Muscle of arm (tissue), 1 donor: ENCODE measurements at regions not wholly inside any gene's neighbourhood (a gene's known extent, or its start where the extent isn't known, plus 50 kb on each side); places are given as distances from the start of the nearest gene placed in this dataset.
"Not testable (repeated sequence)": the region's sequence is repeated elsewhere in the genome, so short reads cannot be mapped to it uniquely, and the experiment has no call there.

ENCODE experiments used
- DNase-seq: peaks from one replicate; pipeline ENCODE4 v3.0.0-alpha.2; 2013

DNA sequence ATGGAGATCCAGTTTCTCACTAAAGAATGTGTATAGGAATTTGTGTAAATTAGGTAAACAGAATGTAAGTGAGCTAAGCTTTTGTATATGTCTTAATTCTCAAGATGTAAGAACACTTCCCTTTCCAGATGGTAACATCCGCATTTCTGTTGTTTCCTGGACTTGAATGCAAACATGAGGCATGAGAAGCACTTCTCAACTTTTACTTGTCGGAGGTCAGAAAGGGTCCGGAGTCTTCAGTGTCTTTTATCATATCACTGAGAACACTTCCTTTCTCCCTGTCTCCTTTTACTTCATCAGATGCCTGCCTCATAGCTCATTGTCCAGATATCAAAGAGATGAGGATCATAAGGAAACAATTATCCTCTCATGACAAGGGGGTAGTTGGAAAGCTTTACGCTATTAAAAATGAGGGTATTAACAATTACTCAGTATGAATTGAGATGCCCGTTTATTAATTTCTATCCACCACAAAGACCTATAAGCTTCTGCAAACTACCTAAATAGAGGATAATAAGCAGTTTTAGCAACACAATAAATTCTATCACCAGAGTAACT is 214.1 kb upstream of the FLRT2 start:
- no peak for DNase-seq

DNA sequence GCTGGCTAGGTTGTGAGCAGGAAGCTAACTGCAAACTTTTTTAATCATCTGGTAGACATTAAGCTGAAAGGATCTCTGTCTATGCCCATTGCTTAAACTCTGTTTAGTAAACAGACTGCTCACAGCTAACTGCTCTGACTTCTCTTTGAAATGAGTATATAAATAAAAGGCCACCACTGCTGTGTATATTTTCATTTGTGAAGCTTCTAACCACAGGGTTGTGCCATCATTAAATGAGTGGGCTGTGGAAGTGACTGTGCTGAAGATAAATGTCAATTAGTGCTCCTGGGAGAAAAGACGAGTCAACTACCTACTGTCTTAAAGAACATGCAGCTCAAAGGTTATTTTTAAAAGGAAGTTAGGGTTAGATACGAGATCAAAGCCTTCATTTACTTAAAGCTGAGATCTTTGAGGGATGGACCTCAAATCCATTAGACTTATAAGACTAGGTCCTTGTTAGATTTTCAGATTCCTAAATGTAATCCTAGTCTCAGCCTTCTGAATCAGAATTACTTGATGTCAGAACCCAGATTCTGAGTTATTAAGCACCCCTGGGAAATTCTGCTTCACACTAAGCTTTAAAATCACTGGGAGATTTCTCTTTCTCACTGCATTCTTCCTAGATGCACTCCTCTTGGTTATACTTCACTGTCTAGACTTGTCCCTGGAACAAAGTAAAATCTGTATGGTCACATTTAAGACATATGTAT is 213.1 kb upstream of the FLRT2 start:
- no peak for DNase-seq

DNA sequence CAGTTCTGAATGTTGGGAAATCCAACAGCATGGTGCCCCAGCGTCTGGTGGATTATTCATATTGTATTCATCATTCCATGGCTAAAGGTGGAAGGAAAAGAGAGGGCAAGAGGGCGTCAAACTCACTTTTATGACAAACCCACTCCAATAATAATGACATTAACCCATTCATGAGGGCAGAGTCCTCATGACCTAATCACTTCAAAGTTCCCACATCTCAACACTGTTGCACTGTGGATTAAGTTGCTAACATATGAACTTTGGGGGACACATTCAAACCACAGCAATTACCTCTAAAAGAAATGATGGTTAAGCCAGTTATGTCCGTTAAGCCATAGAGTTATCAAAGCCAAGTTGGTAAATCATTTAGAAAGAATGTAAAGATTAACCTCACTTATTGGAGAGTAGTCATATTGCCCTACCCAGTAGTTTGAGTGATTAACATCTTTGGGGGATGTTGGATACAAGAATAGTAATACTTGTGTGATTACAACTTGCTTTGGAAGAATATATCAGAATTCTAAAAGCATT is 212.4 kb upstream of the FLRT2 start:
- no peak for DNase-seq

DNA sequence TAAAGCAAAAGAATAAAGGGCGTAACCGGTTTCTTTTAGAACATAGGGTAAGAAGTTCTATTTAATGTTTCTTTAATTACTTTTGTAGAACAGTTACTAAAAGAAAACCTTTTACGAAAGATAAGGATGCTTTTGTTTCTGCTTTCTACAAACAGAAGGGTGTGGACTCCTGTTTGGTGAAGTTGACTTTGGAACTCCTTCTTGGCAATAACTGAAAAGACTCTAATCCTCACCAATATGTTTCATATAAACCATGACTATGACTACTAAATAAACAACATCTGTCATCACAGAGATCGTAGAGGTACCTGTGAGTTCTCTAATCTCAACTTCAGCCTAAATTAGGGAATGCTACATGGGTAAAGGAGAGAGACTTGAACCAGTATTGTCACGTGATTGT is 210.8 kb upstream of the FLRT2 start:
- no peak for DNase-seq

DNA sequence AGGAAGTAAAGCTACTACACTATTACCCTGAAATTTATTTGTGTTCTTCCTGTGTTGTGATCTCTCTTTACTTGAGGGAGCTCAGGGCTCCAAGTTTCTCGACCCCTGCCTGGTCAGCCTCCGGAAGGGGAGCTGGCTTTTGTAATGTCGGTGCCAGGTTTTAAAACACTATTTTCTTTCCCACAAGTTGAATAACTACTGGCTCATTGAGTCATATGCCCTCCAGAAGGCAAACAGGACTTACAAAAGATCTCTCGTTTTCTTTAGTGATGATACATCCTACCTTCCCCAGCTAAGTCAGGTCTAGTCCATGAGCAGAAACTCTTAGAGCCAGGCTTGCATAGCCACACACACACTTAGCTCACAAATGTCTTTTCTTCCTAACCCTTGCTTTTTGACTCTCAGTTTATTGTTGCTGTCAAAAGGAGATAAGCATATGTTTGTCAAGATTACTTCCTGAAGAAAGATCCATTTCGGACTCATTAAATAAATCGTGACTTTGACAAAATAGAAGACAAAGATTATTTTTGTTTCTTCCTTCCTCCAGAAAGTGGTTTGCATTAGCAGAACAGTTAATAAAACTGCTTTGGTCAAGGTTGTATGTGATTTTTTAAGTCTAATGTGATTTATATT is 209.8 kb upstream of the FLRT2 start:
- DNase-seq = no peak

DNA sequence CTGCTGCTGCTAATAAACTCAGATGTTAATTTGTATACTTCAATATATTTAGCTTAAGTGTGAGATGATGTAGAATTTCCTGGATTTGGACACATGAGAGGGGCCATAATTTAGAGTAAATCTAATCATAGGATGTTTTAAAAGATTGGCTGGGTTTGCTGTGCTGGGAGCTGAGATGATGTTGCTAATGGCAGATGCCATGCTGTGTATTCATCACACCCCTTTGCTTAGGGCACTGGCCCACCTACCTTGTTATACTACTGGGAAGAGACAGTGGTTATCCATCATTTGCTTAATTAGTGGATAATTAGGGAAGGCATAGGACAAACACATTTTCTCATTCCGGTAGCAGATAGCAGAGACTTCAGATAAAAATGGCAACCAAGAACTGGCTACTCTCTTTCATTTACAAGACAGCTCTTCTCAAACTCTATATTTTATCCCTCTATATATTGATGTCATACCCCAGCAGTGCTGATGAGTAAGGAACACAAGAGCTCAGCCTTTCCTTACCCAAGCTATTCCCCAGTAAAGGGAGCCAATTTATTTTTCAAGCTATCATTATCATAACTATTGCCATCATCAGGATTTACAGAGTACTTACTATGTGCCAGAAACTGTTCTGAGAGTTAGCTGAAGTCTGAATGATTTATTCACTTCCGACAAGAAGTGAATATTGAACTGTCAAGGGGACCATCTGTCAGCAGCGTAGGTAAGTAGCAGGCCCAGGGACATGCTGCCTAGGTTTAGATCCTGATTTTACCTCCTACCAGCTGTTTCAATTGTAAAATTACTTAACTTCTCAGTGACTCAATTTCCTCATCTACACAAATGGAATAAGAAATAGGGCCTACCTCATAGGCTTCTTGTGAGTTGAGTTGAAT is 204.6 kb upstream of the FLRT2 start:
- DNase-seq = no peak

DNA sequence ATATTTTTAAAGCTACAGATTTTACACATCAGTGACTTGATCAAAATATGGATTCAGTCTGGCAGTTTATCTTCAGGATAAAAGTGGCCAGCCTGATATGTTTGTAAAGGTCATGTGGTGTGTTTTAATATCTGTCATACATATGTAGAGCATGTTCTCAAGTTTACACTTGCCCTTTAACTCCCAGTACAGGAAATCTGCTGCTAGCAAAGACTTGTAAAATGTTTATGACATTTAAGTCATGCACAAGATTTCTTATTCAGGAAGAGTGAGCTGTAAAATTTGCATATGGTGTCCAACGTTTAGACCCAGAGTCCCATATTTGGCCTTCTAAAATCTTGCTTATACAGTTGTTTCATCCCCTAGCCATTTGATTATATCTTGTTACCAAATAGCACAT is 197.5 kb upstream of the FLRT2 start:
- no peak for DNase-seq

DNA sequence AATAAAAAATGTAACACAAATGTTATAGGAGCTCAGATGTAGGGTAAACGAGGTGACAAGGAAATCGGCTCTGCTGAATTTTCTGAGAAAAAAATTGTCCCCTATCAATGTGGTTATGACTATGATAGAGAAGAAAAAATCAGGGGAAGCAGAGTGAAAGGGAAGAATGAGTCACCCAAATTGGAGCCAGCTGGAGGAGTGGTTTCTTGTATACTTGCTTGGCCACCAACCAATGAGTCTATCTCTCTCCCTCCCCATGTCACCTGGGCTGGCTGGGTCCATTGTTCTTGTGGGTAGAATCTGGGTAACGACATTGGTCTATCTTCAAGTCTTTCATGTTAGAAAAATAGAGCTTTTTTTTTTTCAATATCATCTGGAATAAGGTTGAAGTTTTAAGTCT is 196.6 kb upstream of the FLRT2 start:
- no peak for DNase-seq

DNA sequence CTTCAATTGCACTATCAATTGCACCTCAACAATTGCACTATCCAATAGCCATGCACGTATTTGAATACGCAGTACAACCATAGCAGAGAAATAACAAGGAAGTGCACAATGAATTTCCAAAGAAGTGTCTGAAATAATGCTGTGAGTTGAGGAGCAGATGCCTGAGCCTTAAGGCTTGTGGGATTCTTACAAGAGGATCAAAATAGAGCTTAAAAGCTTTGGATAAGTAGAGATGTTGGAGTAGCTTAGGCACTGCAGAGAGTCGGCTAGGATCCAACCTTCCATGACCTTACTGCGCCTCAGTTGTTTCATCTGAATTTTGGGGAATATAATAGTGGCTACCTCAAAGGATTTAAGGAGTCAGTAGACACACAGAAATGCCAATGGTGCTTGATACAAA is 196.1 kb upstream of the FLRT2 start:
- DNase-seq = no peak

DNA sequence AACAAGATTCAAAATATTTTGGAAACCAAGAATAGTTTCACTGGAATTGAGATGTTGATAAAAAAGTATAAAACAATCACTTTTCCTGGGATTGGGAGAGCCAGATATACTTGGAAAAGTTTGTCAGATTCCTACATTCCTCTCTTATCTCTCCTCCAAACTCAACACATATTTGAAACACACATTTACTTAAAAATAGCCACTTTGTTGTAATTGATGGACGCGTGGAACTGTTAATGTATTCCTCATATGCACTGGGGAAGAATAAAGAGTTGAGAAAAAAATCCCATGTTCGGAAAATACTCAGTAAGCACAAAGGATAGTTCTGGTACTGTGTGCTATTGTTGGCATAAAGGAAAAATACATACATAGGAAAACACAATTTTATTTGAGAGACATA is 195.6 kb upstream of the FLRT2 start:
- DNase-seq = no peak

DNA sequence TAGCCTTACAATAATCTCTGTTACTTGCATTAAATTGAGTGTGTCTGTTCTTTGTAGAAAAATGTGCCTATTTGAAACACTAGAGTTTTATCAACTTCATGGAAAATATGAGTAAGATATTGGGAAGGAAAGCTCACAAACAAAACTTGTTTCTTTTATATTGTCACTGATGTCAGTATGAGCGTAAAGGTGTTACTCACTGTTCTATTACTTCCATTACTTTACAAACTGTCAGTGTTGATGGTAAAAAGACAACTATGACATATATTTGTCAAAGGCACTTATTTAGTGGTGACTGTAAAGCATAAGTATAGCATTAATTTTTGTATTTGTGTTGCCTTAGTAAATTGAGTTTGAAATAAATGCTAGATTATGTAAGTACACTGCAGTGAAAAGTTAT is 193.7 kb upstream of the FLRT2 start:
- DNase-seq = no peak

DNA sequence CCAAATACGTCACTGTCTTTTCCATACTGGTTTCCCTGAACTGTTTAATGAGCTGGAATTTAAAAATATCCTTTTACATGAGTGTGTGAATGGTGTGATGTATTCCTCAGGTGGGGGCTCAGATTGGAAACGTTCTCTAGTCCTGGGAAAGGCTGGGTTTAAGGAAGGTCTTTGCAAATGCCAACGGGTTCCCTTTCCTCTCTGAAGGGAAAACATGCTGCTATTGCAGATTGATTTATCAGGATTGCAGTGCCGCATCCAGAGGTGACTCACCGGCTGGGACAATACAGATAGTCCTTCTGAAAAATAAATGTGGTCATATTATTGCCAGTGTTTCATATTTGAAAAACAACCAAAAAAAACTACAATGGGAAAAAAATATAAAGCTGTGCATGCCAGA is 193.1 kb upstream of the FLRT2 start:
- DNase-seq = no peak

DNA sequence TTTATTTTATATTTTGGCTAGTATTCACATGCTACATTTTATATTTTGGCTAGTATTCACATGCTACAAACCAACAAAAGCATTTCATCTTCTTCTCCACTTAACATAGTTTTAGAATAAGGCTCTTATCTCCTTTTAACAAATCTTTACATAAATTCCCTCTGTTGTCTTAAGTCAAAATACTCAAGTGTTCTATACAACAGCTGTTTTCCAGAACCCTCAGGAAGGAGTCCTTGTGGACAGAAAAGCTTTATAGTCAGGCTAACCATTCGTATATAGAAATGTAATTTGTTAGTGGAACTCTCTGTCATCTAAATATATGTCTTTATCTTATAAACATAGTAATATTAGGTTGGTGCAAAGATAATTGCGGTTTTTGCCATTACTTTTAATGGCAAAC is 191.0 kb upstream of the FLRT2 start:
- DNase-seq = no peak

DNA sequence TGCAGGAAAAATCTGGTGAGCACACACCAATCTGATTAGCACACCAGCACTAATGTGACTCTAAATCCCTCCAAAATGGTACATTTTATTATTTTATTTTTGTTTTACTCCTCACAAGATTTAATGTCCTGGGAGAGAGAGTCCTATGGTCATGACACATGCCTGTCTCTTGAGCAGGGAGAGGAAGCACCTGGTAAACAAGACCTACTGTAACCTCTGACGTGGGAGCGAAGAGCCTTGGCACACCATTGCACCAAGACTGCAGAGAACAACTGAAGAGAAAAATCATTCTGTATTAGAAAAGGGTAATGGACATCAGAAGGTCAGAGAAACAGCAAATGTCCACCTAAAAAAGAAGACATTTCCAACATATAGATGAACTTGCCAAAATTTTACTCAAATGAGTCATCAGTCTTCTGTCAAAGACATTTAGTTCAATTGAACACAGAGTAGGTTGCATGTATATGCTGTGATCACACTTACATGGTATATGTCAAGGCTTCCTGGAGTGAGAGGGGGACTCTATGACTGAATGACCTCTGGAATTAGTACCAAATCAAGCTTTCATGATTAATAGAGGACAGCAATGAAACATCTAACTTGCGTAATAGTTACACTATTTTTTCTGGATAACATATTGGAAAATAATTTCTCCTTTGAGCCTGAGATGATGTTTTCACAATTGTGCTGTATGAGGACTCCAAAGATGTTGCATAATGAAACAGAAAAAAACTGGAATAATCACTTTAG is 186.9 kb upstream of the FLRT2 start:
- peak; percentile 23 for DNase-seq

DNA sequence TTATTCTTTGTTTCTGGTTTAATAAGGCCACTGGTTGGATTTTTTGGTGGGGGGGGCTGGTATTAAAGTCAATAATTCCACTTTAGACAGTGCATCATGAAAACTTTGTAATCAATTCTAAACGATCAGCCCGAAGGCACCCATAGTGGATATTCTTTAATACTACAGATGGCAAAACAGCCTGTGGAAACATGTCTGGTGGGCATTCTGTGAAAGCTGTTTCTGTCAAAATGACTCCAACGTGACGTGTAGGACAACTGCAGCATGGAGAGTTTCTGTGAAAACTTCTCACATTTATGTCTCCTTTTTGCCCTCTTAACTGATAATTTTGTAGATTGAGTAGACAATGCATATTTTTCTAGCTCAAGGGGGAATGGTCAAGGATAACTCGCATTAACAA is 185.8 kb upstream of the FLRT2 start:
- DNase-seq = no peak

DNA sequence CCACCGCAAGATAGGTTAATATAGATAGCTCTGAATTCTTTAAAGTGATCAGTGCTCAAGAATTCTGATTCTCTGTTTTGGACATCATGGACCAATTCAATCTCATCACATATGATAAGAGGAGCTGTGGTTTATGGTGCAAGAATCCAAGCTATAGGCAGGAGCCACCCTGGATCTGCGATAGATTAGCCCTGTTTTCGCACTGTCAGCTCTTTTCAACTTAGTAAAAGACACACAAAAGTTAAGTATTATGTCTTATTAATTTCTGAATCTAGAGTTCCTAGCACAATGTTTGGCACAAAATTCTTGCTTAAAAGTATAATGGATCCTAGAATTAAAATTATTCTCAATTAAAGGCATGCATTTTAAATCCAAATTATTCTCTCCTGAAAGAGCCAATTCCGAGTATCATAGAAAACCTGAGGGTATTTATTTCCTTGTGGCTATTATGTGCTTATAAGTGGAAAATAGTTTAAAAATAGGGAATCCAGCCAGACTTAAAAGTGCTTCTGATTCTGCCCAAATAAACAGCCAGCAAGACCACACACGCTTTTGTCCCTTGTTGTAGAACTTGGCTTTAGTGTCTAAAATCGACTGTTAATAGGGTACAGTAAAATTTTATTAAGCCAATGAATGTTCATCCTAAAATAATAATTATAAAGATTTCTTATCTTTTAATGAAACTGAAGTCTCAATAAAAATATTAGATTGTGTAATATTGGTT is 184.9 kb upstream of the FLRT2 start:
- DNase-seq = no peak

DNA sequence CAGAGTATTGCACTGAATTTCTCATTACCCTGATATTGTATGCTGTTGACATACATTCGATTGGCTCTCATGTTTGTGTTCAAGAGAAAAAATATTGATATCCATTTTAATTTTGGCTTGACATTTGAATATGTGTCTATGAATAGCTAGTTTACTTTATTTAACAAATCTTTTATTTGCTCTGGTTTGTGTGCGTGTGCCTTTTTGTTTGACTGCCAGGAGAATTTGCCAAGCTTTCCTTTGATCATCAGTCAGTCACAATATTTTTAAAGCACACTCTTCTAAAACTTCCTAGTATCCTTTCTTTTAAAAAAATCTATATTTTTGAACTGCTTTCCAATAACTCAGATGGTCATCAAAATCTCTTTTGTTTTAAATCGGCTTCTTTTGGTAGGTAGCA is 179.3 kb upstream of the FLRT2 start:
- DNase-seq = no peak

DNA sequence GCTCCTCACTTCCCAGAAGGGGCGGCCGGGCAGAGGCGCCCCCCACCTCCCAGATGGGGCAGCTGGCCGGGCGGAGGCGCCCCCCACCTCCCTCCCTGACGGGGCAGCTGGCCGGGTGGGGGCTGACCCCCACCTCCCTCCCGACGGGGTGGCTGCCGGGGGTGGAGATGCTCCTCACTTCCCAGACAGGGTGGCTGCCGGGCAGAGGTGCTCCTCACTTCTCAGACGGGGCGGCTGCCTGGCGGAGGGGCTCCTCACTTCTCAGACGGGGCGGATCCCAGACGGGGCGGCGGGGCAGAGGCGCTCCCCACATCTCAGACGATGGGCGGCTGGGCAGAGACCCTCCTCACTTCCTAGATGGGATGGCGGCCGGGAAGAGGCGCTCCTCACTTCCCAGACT is 177.4 kb upstream of the FLRT2 start:
- DNase-seq = not testable (repeated sequence)

DNA sequence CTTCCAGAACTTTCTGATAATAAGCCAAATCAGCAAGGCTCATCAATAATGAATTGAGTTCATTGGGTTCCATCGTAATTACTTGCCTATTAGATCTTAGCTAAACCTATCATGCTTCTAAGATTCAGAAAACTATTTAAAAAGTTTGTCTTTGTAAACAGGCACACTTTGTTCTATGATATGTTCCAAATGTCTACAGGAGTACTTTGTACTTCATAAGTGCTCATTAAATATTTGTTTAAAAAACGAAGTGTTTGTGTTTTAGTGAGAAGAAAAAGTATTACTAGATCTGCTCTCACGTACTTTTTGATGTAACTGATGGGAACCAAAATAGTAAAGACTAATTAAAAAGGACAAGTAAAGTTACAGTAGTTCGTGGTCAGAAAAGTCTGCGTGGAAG is 172.8 kb upstream of the FLRT2 start:
- DNase-seq = no peak

DNA sequence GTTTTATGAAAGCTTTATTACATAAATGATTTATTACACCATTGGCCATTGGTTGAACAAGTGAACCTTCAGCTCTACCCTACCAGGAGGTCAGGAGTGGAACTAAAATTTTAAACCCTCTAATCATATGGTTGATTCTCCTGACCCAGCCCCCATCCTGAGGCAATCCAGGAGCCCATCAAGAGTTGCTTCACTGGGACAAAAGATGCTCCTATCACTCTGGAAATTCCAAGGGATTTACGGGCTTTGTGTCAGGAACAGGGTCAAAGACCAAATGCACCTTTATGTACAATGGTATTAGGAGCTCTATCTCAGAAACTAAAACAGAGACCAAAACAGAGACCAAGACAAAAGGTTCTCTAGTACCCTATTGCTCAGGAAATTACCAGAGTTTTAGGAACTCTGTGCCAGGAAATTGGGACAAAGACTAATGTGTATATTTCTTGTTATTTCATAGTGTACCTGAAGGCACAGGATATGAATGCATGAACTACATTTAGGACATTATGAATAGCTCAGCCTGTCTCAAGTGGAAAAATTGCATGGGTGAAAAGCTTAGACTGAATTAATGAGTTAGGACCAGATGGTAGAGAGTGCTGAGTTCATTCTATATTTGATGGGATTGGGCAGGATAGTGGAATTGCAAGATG is 171.7 kb upstream of the FLRT2 start:
- no peak for DNase-seq
